Nephron progenitor cell (in vitro differentiated cells): ENCODE measurements at regions not wholly inside any gene's neighbourhood (a gene's known extent, or its start where the extent isn't known, plus 50 kb on each side); places are given as distances from the start of the nearest gene placed in this dataset.

ENCODE experiments used
- DNase-seq: peaks from one replicate; pipeline ENCODE4 v3.0.0; 2021
- H3K27ac Mint-ChIP-seq: 2 replicates; pipeline ENCODE4 v1.8.0; 2021; ENCODE audit warnings: mild to moderate bottlenecking, moderate library complexity, mixed read lengths
- H3K27me3 Mint-ChIP-seq: 2 replicates; pipeline ENCODE4 v1.8.0; 2021; ENCODE audit warnings: mild to moderate bottlenecking, low read depth, mixed read lengths; ENCODE audit not compliant: poor library complexity
- H3K36me3 Mint-ChIP-seq: 2 replicates; pipeline ENCODE4 v1.8.0; 2021; ENCODE audit warnings: low read depth, mixed read lengths
- H3K4me1 Mint-ChIP-seq: 2 replicates; pipeline ENCODE4 v1.8.0; 2021; ENCODE audit warnings: mixed read lengths
- H3K4me3 Mint-ChIP-seq: 2 replicates; pipeline ENCODE4 v1.8.0; 2021; ENCODE audit warnings: mild to moderate bottlenecking, moderate library complexity, mixed read lengths
- H3K9me3 Mint-ChIP-seq: 2 replicates; pipeline ENCODE4 v1.8.0; 2021; ENCODE audit warnings: mild to moderate bottlenecking, moderate library complexity, mixed read lengths
- TF ChIP-seq, protein P1 (sequence below): fragments of 200-600 bp; sonication (generic); IDR thresholded peaks from 2 replicates; pipeline ENCODE4 v1.5.0; 2021; ENCODE audit warnings: antibody characterized with exemption

DNA sequence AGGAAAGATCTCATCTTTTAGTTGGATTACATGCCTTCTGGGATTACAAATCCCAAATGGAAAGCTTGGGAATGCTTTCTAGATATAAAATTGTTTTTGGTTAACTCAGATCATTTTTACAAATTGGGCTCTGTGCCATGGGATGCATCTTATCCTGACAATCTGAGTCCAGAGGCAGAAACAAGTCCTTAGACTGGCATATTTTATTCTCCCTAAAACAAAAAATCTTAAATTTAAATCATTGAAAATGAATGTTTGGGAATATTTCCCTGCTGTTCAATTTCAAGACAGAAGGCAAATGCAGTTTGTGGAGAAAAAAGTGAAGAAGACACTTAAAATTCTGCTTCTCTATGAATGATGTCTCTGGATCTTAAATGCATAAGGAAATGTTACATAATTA is 456.6 kb upstream of the GOT2 start:
- Mint-ChIP-seq H3K36me3 (no peaks in the 10 kb centered on the region), H3K4me3 (no peak overlapping the region), H3K9me3 (peaks cover 7% of the 10 kb centered on the region), H3K27me3 (peaks cover 4% of the 10 kb centered on the region), H3K4me1 (no peaks in the 10 kb centered on the region), H3K27ac (no peak overlapping the region)
- DNase-seq: no peak
- TF ChIP-seq, protein P1, sequence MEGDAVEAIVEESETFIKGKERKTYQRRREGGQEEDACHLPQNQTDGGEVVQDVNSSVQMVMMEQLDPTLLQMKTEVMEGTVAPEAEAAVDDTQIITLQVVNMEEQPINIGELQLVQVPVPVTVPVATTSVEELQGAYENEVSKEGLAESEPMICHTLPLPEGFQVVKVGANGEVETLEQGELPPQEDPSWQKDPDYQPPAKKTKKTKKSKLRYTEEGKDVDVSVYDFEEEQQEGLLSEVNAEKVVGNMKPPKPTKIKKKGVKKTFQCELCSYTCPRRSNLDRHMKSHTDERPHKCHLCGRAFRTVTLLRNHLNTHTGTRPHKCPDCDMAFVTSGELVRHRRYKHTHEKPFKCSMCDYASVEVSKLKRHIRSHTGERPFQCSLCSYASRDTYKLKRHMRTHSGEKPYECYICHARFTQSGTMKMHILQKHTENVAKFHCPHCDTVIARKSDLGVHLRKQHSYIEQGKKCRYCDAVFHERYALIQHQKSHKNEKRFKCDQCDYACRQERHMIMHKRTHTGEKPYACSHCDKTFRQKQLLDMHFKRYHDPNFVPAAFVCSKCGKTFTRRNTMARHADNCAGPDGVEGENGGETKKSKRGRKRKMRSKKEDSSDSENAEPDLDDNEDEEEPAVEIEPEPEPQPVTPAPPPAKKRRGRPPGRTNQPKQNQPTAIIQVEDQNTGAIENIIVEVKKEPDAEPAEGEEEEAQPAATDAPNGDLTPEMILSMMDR: no peak

DNA sequence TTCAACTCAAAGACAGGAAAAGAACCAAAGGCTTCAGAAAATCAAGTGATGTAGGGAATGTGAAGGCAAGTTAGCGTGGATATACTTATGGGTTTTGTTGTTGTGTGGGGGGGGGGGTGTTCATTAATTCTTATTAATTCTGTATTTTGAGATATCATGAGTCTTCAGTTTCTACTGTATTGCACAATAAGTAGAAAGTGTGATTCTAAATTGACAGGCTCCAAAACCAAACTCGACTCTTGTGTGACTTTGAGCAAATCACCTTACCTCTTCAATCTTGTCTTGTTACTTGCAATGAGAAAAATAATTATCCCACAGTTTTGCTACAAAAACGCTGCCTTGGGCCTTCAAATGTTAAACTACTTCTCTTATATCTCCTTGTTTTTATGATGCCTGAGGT is 453.9 kb upstream of the GOT2 start:
- H3K4me1 Mint-ChIP-seq: no peaks in the 10 kb centered on the region
- peaks cover 8% of the 10 kb centered on the region for H3K9me3 Mint-ChIP-seq
- TF ChIP-seq, protein P1: no peak
- H3K27me3 Mint-ChIP-seq: no peaks in the 10 kb centered on the region
- no peak overlapping the region for H3K27ac Mint-ChIP-seq
- no peak for DNase-seq
- no peak overlapping the region for H3K4me3 Mint-ChIP-seq
- no peaks in the 10 kb centered on the region for H3K36me3 Mint-ChIP-seq

DNA sequence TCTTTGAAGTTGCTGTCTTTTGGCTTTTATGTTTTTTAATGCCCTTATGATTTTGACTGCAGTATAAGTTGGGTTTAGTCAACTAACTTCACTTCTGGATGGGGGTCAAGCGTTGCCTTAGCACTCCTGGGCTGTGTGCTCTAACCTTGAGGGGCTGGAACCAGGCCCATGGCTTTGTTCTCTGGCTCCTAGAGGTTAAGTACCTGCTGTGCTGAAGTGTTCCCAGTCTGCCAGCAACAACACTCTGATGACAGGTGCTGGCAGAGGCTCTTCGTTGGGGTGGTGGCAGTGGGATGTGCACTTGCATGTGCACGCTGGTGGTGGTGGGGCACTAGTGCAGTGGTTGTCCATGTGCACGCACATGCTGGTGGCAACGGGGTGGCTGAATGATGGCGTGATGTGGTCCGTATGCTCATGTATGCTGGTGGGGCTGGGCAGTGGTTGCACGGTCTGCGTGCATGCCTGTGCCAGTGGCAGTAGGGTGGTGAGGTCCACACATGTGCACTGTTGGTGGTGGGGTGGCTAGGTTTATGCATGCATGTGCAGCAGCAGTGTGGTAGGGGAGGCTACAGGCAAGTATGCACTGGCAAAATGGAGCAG is 447.8 kb upstream of the GOT2 start:
- TF ChIP-seq, protein P1: no peak
- no peaks in the 10 kb centered on the region for H3K36me3 Mint-ChIP-seq
- no peaks in the 10 kb centered on the region for H3K4me1 Mint-ChIP-seq
- no peak overlapping the region for H3K27ac Mint-ChIP-seq
- H3K27me3 Mint-ChIP-seq: peaks cover 5% of the 10 kb centered on the region
- DNase-seq: no peak
- H3K4me3 Mint-ChIP-seq: no peak overlapping the region
- H3K9me3 Mint-ChIP-seq: peaks cover 8% of the 10 kb centered on the region

DNA sequence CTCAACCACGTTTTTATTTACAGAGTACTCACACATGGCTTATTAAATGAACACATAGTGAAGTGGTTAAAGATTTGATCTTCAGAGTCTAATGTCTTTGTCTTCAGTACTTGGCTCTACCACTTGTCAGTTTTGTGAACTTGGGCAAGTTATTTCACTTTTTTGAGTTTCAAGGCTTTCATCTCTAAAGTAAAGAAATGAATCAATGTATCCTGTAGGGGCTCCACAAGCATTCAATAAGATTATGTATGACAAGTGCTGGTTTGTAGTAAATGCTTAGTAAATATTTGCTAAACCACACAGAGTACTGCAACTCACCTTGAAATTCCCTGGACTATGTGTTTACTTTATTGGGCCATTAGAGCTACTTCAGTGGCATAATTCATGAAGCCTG is 446.0 kb upstream of the GOT2 start:
- no peak overlapping the region for H3K4me3 Mint-ChIP-seq
- H3K9me3 Mint-ChIP-seq: no peaks in the 10 kb centered on the region
- DNase-seq: no peak
- no peak overlapping the region for H3K27ac Mint-ChIP-seq
- H3K36me3 Mint-ChIP-seq: no peaks in the 10 kb centered on the region
- peaks cover 5% of the 10 kb centered on the region for H3K27me3 Mint-ChIP-seq
- TF ChIP-seq, protein P1: no peak
- no peaks in the 10 kb centered on the region for H3K4me1 Mint-ChIP-seq

DNA sequence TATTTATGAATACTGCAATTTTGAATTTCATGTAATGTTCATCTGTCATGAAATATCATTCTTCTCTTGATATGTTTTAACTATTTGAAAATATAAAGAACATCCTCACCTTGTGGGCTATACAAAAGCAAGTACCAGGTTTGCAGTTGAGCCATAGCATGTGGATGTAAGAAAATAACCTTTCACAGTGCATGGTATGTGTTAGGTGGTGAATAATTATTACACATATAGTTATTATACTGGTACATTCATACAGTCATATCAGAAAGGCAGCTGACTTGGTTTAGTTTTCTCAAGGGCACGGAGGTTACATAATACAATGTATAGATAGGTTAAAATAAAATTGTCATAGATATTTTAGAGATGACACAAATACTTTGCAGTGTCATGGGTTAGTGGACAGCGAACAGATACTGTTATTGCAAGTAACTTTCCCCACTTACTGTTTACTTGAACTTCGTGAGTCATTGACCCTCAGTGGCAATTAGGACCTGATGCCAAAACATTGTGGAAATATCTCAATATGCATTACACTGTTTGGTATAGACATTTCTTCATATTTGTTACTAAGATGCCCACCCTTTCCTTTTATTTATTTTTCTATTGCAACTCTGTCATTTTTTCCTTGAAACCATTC is 445.4 kb upstream of the GOT2 start:
- no peak overlapping the region for H3K27ac Mint-ChIP-seq
- H3K27me3 Mint-ChIP-seq: peaks cover 5% of the 10 kb centered on the region
- H3K4me1 Mint-ChIP-seq: no peaks in the 10 kb centered on the region
- DNase-seq: no peak
- TF ChIP-seq, protein P1: no peak
- no peak overlapping the region for H3K4me3 Mint-ChIP-seq
- H3K9me3 Mint-ChIP-seq: no peaks in the 10 kb centered on the region
- H3K36me3 Mint-ChIP-seq: no peaks in the 10 kb centered on the region

DNA sequence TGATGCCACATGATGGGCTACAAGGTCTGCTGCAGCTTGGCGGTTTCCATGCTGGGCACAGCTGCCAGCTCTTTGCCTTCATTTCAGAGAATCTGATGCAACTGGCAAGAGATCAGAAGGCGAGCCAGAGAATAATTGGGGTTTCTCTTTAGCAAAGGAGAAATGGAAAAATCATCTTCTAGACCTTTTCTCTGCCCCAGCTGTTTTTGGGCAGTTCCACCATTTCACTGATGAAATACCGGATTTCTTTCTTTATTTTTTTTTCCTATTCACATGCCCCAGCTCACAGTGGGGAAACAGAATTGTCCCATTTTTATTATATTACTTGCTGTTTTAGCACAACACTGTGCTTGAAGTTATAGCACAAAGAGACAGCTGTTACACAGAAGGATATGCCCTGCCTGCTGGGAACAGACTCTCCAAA is 439.3 kb upstream of the GOT2 start:
- DNase-seq: no peak
- H3K27ac Mint-ChIP-seq: no peak overlapping the region
- no peaks in the 10 kb centered on the region for H3K27me3 Mint-ChIP-seq
- peaks cover 11% of the 10 kb centered on the region for H3K4me1 Mint-ChIP-seq
- no peaks in the 10 kb centered on the region for H3K36me3 Mint-ChIP-seq
- TF ChIP-seq, protein P1: no peak
- no peaks in the 10 kb centered on the region for H3K9me3 Mint-ChIP-seq
- H3K4me3 Mint-ChIP-seq: no peak overlapping the region
